Fibroblast of villous mesenchyme (primary cell): ENCODE measurements at regions not wholly inside any gene's neighbourhood (a gene's known extent, or its start where the extent isn't known, plus 50 kb on each side); places are given as distances from the start of the nearest gene placed in this dataset.

Experiments
- DNase-seq: peaks from one replicate; pipeline ENCODE4 v3.0.0-alpha.2; 2010; ENCODE audit warnings: low read depth
- H3K4me3 ChIP-seq: 2 replicates; pipeline ENCODE4 v1.5.1; 2011; ENCODE audit warnings: low read depth, mild to moderate bottlenecking, low read length
- TF ChIP-seq, protein P1 (sequence below): IDR thresholded peaks from 2 replicates; pipeline ENCODE4 v1.5.1; 2012; ENCODE audit warnings: low read depth, mild to moderate bottlenecking, low read length; ENCODE audit not compliant: insufficient read depth

DNA sequence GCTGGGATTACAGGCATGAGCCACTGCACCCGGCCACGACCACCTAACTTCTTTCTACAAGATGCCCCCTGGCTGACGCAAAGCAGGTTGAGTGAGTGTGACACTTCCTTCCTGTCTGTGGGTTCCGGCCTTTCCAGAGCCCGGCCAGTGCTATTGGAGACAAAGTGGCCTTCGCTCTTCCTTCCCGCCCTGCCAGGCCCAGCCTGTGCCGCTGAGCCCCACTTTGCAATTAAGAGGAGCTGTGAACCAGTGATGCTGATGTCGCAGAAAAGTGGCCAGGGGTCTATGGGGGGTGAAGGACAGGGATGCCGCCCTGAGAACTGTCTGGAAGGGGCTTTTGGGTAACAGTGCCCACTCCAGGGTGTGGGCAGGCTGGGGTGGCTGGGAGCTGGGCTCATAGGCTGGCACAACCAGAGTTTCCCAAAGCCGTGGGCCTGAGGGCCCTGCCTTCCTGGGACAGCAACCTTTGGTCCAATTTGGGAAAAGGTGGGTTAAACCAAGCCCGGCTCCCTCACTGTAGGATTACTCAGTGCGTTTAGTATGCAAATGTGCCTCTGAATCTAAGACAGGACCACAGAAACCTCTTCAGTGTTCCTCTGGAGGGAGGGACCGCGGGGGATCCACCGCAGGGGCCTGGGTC lies 174.9 kb downstream of the SEC14L1 start:
- no peak for DNase-seq
- TF ChIP-seq, protein P1, sequence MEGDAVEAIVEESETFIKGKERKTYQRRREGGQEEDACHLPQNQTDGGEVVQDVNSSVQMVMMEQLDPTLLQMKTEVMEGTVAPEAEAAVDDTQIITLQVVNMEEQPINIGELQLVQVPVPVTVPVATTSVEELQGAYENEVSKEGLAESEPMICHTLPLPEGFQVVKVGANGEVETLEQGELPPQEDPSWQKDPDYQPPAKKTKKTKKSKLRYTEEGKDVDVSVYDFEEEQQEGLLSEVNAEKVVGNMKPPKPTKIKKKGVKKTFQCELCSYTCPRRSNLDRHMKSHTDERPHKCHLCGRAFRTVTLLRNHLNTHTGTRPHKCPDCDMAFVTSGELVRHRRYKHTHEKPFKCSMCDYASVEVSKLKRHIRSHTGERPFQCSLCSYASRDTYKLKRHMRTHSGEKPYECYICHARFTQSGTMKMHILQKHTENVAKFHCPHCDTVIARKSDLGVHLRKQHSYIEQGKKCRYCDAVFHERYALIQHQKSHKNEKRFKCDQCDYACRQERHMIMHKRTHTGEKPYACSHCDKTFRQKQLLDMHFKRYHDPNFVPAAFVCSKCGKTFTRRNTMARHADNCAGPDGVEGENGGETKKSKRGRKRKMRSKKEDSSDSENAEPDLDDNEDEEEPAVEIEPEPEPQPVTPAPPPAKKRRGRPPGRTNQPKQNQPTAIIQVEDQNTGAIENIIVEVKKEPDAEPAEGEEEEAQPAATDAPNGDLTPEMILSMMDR: no peak
- H3K4me3 ChIP-seq: no peak overlapping the region

DNA sequence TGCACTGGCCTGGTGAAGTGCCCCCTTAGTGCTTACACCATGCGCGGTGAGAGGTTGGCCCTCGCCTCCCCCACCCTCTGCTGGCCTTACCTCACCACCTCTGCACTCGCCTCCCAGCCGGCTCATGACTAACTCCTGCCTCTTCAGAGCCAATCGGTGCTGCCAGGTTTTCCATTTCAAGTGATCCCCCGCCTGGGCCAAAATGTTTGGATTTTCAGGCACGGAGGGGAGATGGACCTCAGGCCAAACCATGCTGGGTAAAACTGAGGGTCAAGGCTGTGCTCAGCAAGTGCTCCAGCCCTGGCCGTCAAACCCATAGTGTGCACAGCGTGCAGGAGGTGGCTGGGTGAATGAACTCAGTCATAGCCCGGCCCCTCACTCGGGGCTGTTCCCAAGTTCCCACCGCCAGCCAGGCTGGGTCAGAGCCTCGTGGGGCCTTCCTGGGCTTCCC lies 175.4 kb downstream of the SEC14L1 start:
- TF ChIP-seq, protein P1: no peak
- no peak overlapping the region for H3K4me3 ChIP-seq
- DNase-seq: peak; percentile 63

DNA sequence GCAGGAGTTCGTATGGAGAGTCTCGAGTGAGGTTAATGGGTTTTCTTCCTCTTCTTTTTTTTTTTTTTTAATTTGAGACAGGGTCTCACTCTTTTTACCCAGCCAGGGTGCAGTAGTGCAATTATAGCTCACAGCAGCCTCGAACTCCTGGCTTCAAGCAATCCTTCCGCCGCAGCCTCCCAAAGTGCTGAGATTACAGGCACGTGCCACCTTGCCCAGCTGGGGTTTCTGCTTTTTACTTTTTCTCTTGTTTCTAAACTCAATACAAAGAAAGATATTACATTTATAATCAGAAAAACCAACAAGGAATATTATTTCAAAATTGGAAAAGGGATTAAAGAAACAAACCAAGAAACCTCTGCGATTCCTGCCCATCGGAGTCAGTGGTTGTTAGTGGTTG lies 175.9 kb downstream of the SEC14L1 start:
- TF ChIP-seq, protein P1: no peak
- no peak for DNase-seq
- no peak overlapping the region for H3K4me3 ChIP-seq

DNA sequence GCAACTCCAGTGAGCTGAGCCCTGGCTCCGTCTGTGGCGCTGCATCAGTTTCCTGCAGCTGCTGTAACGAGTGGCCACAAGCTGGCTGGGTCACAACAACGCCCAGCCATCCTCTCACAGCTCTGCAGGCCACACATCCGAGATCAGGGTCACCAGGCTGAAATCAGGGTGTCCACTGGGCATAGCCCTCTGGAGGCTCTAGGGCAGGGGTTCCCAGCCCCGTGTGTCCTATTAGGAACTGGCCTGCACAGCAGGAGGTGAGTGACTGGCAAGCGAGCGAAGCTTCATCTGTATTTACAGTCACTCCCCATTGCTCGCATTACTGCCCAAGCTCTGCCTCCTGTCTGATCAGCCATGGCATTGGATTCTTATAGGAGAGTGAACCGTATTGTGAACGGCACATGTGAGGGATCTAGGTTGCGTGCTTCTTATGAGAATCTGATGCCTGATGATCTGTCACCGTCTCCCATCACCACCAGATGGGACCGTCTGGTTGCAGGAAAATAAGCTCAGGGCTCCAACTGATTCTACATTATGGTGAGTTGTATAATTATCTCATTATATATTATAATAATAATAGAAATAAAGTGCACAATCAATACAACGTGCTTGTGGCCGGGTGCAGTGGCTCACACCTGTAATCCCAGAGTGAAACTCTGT lies 176.5 kb downstream of the SEC14L1 start:
- no peak for DNase-seq
- H3K4me3 ChIP-seq: no peak overlapping the region
- TF ChIP-seq, protein P1: no peak

DNA sequence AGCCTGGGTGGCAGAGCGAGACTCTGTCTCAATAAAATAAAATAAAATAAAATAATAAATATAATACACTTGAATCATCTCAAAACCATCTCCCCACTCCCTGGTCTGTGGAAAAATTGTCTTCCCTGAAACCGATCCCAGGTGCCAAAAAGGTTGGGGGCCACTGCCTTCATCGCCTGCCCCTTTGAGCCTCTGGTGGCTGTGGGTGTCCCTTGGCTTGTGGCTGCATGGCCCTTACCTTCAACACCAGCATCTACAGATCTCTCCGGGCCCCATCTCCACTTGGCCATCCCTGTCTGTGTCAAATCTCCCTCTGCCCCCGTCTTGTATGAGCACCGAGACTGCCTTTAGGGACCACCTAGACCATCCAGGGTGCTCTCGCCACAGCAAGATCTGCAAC lies 177.3 kb downstream of the SEC14L1 start:
- H3K4me3 ChIP-seq: no peak overlapping the region
- DNase-seq: no peak
- TF ChIP-seq, protein P1: no peak

DNA sequence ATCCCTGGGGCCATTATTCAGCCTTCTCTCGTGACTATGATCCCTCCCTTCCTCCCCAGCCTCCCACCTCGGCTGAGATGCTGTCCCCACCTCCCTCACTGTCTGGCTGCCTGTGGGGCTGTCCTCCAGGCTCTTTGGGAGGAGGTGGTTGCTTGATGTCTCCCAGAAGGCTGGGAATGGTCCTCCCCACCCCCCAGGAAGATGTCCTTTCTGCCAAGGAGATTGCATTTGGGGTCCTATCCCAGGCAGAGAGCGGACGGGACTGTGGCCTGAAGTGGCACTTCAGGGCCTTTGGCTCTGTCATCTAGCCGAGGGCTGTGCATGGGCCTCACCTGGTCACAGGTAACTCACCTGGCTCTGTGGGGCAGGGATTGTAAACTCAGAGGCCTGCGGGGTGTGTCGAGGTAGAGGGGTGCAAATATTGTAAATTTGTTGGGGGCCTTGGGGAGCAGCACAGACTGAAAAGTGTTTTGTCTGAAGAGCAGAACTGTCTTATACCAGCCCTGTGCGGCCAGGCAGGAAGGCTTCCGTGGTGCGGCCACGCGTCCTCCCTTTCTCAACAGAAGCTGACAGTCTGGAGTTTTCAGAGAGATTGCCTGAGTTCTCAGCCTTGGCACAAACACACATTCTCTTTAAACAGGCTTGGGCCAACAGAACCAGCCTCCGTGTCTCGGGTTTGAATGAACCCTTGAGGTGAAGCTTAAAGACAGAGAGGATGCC lies 177.9 kb downstream of the SEC14L1 start:
- H3K4me3 ChIP-seq: peak overlapping the region; percentile 84
- peak; percentile 70 for DNase-seq
- TF ChIP-seq, protein P1: no peak
